RWPE1 (cell line): ENCODE measurements at regions not wholly inside any gene's neighbourhood (a gene's known extent, or its start where the extent isn't known, plus 50 kb on each side); places are given as distances from the start of the nearest gene placed in this dataset.

Source experiments
- CTCF ChIA-PET: fragments of 350-600 bp; sonication (Branson Sonifier 250); formaldehyde crosslinking; extraction: SDS; loops from one replicate; lab custom pipeline; 2021; lab: Yijun Ruan, JAX
- POLR2A ChIA-PET: fragments of 400-600 bp; formaldehyde crosslinking; extraction: SDS; loops from one replicate; lab custom pipeline; 2020; ENCODE audit warnings: antibody characterized with exemption; ENCODE audit not compliant: low non-redundant PET; lab: Yijun Ruan, JAX
- DNase-seq: peaks from one replicate; pipeline ENCODE4 v3.0.0; 2012; ENCODE audit warnings: low spot score
- H3K27ac ChIP-seq: fragments of 450-650 bp; 2 replicates; pipeline ENCODE4 v1.5.1; 2017
- TF ChIP-seq, protein P1 (sequence below): fragments of 450-650 bp; conservative IDR thresholded peaks from 2 replicates; pipeline ENCODE4 v1.5.1; 2017; ENCODE audit warnings: low read depth, mild to moderate bottlenecking

DNA sequence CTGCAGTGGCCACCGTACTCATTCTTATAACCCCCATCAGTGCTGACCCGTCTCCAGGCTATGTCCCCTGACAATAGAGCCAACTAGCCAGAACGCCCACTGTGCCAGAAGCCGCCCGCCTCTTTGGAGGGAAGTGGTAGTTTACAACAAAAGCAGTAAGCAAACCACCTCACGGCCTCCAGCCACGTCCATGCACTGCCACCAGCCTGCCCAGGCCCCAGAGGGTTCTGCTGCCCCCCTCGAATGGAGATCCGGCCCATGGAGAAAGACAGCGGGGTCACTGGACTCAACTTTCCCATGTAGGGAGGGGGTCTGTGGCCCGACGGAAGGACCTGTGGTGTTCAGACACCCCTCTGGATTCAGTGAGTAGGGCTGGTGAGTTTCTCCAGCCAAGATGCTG is 340.3 kb downstream of the CTTN start:
- POLR2A ChIA-PET: no interaction called here

GRCh38 chr11:70739091-70739490 is 340.8 kb downstream of the CTTN start:
- no peak for DNase-seq
- TF ChIP-seq, protein P1, sequence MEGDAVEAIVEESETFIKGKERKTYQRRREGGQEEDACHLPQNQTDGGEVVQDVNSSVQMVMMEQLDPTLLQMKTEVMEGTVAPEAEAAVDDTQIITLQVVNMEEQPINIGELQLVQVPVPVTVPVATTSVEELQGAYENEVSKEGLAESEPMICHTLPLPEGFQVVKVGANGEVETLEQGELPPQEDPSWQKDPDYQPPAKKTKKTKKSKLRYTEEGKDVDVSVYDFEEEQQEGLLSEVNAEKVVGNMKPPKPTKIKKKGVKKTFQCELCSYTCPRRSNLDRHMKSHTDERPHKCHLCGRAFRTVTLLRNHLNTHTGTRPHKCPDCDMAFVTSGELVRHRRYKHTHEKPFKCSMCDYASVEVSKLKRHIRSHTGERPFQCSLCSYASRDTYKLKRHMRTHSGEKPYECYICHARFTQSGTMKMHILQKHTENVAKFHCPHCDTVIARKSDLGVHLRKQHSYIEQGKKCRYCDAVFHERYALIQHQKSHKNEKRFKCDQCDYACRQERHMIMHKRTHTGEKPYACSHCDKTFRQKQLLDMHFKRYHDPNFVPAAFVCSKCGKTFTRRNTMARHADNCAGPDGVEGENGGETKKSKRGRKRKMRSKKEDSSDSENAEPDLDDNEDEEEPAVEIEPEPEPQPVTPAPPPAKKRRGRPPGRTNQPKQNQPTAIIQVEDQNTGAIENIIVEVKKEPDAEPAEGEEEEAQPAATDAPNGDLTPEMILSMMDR: no peak
- CTCF ChIA-PET: no interaction called here
- no peak overlapping the region for H3K27ac ChIP-seq
- POLR2A ChIA-PET: no interaction called here

More for the DNA sequence above, 340.3 kb downstream of the CTTN start:
- TF ChIP-seq, protein P1: no peak
- DNase-seq: no peak
- CTCF ChIA-PET: no interaction called here
- H3K27ac ChIP-seq: no peak overlapping the region

DNA sequence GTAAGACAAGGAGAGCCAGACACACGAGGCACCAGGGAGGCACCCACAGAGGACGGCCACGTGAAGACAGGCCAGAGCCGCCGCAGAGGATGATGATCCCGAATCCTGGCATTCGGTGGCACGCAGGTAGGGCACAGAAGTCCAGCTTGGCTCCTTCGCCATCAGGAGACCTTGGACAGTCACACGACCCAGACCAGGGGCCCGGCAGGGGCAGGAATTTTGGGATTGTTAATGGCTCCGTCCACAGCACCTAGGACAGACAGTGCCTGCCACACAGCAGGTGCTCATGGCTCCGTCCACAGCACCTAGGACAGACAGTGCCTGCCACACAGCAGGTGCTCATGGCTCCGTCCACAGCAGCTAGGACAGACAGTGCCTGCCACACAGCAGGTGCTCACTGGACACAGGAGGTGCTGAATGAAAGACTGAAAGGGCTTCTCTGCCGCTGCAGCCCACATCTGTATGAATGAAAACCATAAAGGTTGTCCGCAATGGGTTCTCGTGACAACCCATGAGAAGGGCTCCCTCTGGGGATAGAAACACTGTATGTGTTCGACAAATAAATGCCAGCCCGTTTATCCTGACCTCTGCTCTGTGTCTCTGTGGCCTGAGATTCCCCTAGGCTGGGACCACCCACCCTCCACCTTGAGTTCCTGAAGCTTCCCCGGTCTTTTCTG is 341.6 kb downstream of the CTTN start:
- DNase-seq: no peak

GRCh38 chr11:70740488-70740851 is 342.1 kb downstream of the CTTN start:
- POLR2A ChIA-PET: no interaction called here
- H3K27ac ChIP-seq: no peak overlapping the region
- CTCF ChIA-PET: no interaction called here
- DNase-seq: no peak
- TF ChIP-seq, protein P1: no peak

More for the DNA sequence above, 341.6 kb downstream of the CTTN start:
- TF ChIP-seq, protein P1: no peak
- ChIA-PET CTCF (no interaction called here), POLR2A (no interaction called here)
- H3K27ac ChIP-seq: no peak overlapping the region

DNA sequence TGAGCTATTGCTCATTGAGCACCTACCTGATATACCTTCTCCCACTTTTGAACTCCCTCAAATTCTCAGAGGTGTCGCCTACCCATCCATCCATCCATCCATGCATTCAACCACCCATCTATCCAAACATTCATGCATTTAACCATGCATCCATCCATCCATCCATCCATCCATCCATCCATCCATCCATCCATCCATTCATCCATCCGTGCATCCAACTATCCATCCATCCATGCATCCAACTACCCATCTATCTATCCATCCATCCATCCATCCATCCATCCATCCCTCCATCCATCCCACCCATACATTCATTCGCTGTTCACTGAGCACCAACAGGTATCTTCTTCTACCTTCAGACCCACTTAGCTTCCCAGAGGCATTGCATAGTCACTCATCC is 342.8 kb downstream of the CTTN start:
- POLR2A ChIA-PET: no interaction called here
- no peak for DNase-seq
- H3K27ac ChIP-seq: no peak overlapping the region
- TF ChIP-seq, protein P1: no peak
- CTCF ChIA-PET: no interaction called here

GRCh38 chr11:70742553-70743291 is 344.4 kb downstream of the CTTN start:
- no peak overlapping the region for H3K27ac ChIP-seq
- ChIA-PET POLR2A (no interaction called here), CTCF (no interaction called here)
- DNase-seq: no peak
- TF ChIP-seq, protein P1: no peak
